GM23338 (cell line): ENCODE measurements at regions not wholly inside any gene's neighbourhood (a gene's known extent, or its start where the extent isn't known, plus 50 kb on each side); places are given as distances from the start of the nearest gene placed in this dataset.

Source experiments
- ATAC-seq: fragments of 200-7000 bp; cut with Tn5 transposase; 3 replicates; pipeline ENCODE4 v1.9.1; 2020
- DNase-seq: peaks from one replicate; pipeline ENCODE4 v3.0.0-alpha.2; 2015; ENCODE audit warnings: low spot score
- H2AFZ ChIP-seq: fragments of 200-600 bp; sonication (generic); 2 replicates; pipeline ENCODE4 v1.8.0; 2016; ENCODE audit warnings: antibody characterized with exemption, mild to moderate bottlenecking, moderate library complexity
- H3F3A ChIP-seq: fragments of 200-600 bp; sonication (generic); replicated peaks from 2 replicates; pipeline ENCODE4 v1.8.0; 2017; ENCODE audit warnings: antibody characterized with exemption, mixed run types, low read depth
- H3K27ac ChIP-seq: fragments of 200-600 bp; sonication (generic); 2 replicates; pipeline ENCODE4 v1.6.1; 2016; ENCODE audit warnings: low read depth
- H3K27me3 ChIP-seq: fragments of 200-600 bp; sonication (generic); 2 replicates; pipeline ENCODE4 v1.8.0; 2016; ENCODE audit warnings: mild to moderate bottlenecking, mixed run types, moderate library complexity; ENCODE audit not compliant: insufficient read depth
- H3K36me3 ChIP-seq: fragments of 200-600 bp; sonication (generic); 2 replicates; pipeline ENCODE4 v1.8.0; 2016; ENCODE audit warnings: mild to moderate bottlenecking; ENCODE audit not compliant: insufficient read depth
- H3K4me1 ChIP-seq: fragments of 200-600 bp; sonication (generic); 2 replicates; pipeline ENCODE4 v1.8.0; 2016; ENCODE audit warnings: mild to moderate bottlenecking, moderate library complexity; ENCODE audit not compliant: insufficient read depth
- H3K4me2 ChIP-seq: fragments of 200-600 bp; sonication (generic); 2 replicates; pipeline ENCODE4 v1.7.1; 2017; ENCODE audit warnings: mixed run types
- H3K4me3 ChIP-seq: fragments of 200-600 bp; sonication (generic); 2 replicates; pipeline ENCODE4 v1.6.1; 2016; ENCODE audit warnings: mixed run types
- H3K79me2 ChIP-seq: fragments of 200-600 bp; sonication (generic); replicated peaks from 2 replicates; pipeline ENCODE4 v1.8.0; 2017; ENCODE audit warnings: mild to moderate bottlenecking; ENCODE audit not compliant: insufficient read depth
- H3K9me2 ChIP-seq: fragments of 200-600 bp; sonication (generic); 2 replicates; pipeline ENCODE4 v1.8.0; 2017; ENCODE audit not compliant: insufficient read depth
- H4K20me1 ChIP-seq: fragments of 200-600 bp; sonication (generic); replicated peaks from 2 replicates; pipeline ENCODE4 v1.8.0; 2017; ENCODE audit warnings: mild to moderate bottlenecking; ENCODE audit not compliant: insufficient read depth
- H3K27ac Mint-ChIP-seq: 2 replicates; pipeline ENCODE4 v1.8.0; 2020; ENCODE audit warnings: inconsistent platforms, mild to moderate bottlenecking, moderate library complexity, mixed read lengths
- H3K27me3 Mint-ChIP-seq: 3 replicates; pipeline ENCODE4 v1.8.0; 2022; ENCODE audit warnings: low read depth, mild to moderate bottlenecking, moderate library complexity, mixed read lengths, inconsistent platforms; ENCODE audit not compliant: insufficient read depth, poor library complexity
- H3K36me3 Mint-ChIP-seq: 3 replicates; pipeline ENCODE4 v1.8.0; 2021; ENCODE audit warnings: low read depth, mild to moderate bottlenecking, inconsistent platforms, moderate library complexity, mixed read lengths
- H3K4me1 Mint-ChIP-seq: 3 replicates; pipeline ENCODE4 v1.8.0; 2020; ENCODE audit warnings: mild to moderate bottlenecking, inconsistent platforms, mixed read lengths
- H3K4me3 Mint-ChIP-seq: 3 replicates; pipeline ENCODE4 v1.8.0; 2021; ENCODE audit warnings: moderate library complexity, mild to moderate bottlenecking, inconsistent platforms, mixed read lengths
- H3K9me3 Mint-ChIP-seq: 3 replicates; pipeline ENCODE4 v1.8.0; 2020; ENCODE audit warnings: moderate library complexity, mild to moderate bottlenecking, inconsistent platforms, mixed read lengths
- CREB1 ChIP-seq: fragments of 250-450 bp; sonication (Bioruptor Pico); IDR thresholded peaks from 2 replicates; pipeline ENCODE4 v1.5.0; 2020; ENCODE audit warnings: low read depth, mild to moderate bottlenecking, moderate library complexity
- CTCF ChIP-seq, 2 experiments: fragments of 200-600 bp in 1 of 2; sonication (generic) in 1 of 2; conservative IDR thresholded peaks; 2 replicates each; pipeline versions ENCODE4 v1.5.1 to v1.6.1; 2016 to 2017; ENCODE audit warnings: antibody characterized with exemption in 2 of 2, low read depth in 2 of 2, mild to moderate bottlenecking in 2 of 2, moderate library complexity in 1 of 2
- EZH2 ChIP-seq: fragments of 200-600 bp; sonication (generic); IDR thresholded peaks from one replicate; pipeline ENCODE4 v1.8.0; 2017; ENCODE audit warnings: antibody characterized with exemption, mild to moderate bottlenecking, low read depth; ENCODE audit not compliant: unreplicated experiment
- EZH2phosphoT487 ChIP-seq: fragments of 200-600 bp; sonication (generic); IDR thresholded peaks from one replicate; pipeline ENCODE4 v1.8.1; 2018; ENCODE audit warnings: antibody characterized with exemption; ENCODE audit not compliant: unreplicated experiment
- JUNB ChIP-seq: IDR thresholded peaks from one replicate; pipeline ENCODE4 v1.6.1; 2016; ENCODE audit warnings: antibody characterized with exemption; ENCODE audit not compliant: unreplicated experiment
- NANOG ChIP-seq: IDR thresholded peaks from 2 replicates; pipeline ENCODE4 v1.6.1; 2016; ENCODE audit warnings: antibody characterized with exemption, borderline replicate concordance
- POLR2AphosphoS5 ChIP-seq: IDR thresholded peaks from 2 replicates; pipeline ENCODE4 v1.6.1; 2016; ENCODE audit warnings: antibody characterized with exemption, low read depth
- STAT1 ChIP-seq: IDR thresholded peaks from one replicate; pipeline ENCODE4 v1.6.1; 2016; ENCODE audit warnings: antibody characterized with exemption; ENCODE audit not compliant: unreplicated experiment
- ZNF114 ChIP-seq: fragments of 250-450 bp; sonication (Bioruptor Pico); IDR thresholded peaks from 2 replicates; pipeline ENCODE4 v1.5.0; 2020; ENCODE audit warnings: mild to moderate bottlenecking, moderate library complexity
- ZNF331 ChIP-seq: fragments of 250-450 bp; sonication (Bioruptor Pico); IDR thresholded peaks from 2 replicates; pipeline ENCODE4 v1.5.0; 2020; ENCODE audit warnings: low read depth, mild to moderate bottlenecking, moderate library complexity
- TF ChIP-seq, protein P1 (sequence below): IDR thresholded peaks from one replicate; pipeline ENCODE4 v1.6.1; 2018; ENCODE audit warnings: antibody characterized with exemption; ENCODE audit not compliant: unreplicated experiment
- TF ChIP-seq, protein P2 (sequence below): IDR thresholded peaks from 2 replicates; pipeline ENCODE4 v1.6.1; 2016; ENCODE audit warnings: antibody characterized with exemption
- TF ChIP-seq, protein P3 (sequence below): fragments of 250-450 bp; sonication (Bioruptor Pico); IDR thresholded peaks from 2 replicates; pipeline ENCODE4 v1.5.0; 2020; ENCODE audit warnings: mild to moderate bottlenecking, moderate library complexity

GRCh38 chr5:126028336-126028735 is 394.9 kb upstream of the GRAMD2B start:
- H3K79me2 ChIP-seq: no peaks in the 10 kb centered on the region
- no peak overlapping the region for H3K4me3 Mint-ChIP-seq
- peaks cover 27% of the 10 kb centered on the region for H3K36me3 Mint-ChIP-seq
- H3K27me3 Mint-ChIP-seq: peaks cover 1% of the 10 kb centered on the region
- TF ChIP-seq CREB1 (no peak), ZNF114 (CRISPR knock-in tag) (no peak), CTCF (conservative IDR thresholded peaks at IDR 0.05; ENCODE audit: low read depth in 2 of 2) (no peak), NANOG (no peak), EZH2 (no peak), POLR2AphosphoS5 (no peak), JUNB (no peak), STAT1 (no peak), EZH2phosphoT487 (no peak), ZNF331 (no peak)
- TF ChIP-seq, protein P1, sequence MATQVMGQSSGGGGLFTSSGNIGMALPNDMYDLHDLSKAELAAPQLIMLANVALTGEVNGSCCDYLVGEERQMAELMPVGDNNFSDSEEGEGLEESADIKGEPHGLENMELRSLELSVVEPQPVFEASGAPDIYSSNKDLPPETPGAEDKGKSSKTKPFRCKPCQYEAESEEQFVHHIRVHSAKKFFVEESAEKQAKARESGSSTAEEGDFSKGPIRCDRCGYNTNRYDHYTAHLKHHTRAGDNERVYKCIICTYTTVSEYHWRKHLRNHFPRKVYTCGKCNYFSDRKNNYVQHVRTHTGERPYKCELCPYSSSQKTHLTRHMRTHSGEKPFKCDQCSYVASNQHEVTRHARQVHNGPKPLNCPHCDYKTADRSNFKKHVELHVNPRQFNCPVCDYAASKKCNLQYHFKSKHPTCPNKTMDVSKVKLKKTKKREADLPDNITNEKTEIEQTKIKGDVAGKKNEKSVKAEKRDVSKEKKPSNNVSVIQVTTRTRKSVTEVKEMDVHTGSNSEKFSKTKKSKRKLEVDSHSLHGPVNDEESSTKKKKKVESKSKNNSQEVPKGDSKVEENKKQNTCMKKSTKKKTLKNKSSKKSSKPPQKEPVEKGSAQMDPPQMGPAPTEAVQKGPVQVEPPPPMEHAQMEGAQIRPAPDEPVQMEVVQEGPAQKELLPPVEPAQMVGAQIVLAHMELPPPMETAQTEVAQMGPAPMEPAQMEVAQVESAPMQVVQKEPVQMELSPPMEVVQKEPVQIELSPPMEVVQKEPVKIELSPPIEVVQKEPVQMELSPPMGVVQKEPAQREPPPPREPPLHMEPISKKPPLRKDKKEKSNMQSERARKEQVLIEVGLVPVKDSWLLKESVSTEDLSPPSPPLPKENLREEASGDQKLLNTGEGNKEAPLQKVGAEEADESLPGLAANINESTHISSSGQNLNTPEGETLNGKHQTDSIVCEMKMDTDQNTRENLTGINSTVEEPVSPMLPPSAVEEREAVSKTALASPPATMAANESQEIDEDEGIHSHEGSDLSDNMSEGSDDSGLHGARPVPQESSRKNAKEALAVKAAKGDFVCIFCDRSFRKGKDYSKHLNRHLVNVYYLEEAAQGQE: no peak
- TF ChIP-seq, protein P2, sequence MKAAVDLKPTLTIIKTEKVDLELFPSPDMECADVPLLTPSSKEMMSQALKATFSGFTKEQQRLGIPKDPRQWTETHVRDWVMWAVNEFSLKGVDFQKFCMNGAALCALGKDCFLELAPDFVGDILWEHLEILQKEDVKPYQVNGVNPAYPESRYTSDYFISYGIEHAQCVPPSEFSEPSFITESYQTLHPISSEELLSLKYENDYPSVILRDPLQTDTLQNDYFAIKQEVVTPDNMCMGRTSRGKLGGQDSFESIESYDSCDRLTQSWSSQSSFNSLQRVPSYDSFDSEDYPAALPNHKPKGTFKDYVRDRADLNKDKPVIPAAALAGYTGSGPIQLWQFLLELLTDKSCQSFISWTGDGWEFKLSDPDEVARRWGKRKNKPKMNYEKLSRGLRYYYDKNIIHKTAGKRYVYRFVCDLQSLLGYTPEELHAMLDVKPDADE: no peak
- TF ChIP-seq, protein P3, sequence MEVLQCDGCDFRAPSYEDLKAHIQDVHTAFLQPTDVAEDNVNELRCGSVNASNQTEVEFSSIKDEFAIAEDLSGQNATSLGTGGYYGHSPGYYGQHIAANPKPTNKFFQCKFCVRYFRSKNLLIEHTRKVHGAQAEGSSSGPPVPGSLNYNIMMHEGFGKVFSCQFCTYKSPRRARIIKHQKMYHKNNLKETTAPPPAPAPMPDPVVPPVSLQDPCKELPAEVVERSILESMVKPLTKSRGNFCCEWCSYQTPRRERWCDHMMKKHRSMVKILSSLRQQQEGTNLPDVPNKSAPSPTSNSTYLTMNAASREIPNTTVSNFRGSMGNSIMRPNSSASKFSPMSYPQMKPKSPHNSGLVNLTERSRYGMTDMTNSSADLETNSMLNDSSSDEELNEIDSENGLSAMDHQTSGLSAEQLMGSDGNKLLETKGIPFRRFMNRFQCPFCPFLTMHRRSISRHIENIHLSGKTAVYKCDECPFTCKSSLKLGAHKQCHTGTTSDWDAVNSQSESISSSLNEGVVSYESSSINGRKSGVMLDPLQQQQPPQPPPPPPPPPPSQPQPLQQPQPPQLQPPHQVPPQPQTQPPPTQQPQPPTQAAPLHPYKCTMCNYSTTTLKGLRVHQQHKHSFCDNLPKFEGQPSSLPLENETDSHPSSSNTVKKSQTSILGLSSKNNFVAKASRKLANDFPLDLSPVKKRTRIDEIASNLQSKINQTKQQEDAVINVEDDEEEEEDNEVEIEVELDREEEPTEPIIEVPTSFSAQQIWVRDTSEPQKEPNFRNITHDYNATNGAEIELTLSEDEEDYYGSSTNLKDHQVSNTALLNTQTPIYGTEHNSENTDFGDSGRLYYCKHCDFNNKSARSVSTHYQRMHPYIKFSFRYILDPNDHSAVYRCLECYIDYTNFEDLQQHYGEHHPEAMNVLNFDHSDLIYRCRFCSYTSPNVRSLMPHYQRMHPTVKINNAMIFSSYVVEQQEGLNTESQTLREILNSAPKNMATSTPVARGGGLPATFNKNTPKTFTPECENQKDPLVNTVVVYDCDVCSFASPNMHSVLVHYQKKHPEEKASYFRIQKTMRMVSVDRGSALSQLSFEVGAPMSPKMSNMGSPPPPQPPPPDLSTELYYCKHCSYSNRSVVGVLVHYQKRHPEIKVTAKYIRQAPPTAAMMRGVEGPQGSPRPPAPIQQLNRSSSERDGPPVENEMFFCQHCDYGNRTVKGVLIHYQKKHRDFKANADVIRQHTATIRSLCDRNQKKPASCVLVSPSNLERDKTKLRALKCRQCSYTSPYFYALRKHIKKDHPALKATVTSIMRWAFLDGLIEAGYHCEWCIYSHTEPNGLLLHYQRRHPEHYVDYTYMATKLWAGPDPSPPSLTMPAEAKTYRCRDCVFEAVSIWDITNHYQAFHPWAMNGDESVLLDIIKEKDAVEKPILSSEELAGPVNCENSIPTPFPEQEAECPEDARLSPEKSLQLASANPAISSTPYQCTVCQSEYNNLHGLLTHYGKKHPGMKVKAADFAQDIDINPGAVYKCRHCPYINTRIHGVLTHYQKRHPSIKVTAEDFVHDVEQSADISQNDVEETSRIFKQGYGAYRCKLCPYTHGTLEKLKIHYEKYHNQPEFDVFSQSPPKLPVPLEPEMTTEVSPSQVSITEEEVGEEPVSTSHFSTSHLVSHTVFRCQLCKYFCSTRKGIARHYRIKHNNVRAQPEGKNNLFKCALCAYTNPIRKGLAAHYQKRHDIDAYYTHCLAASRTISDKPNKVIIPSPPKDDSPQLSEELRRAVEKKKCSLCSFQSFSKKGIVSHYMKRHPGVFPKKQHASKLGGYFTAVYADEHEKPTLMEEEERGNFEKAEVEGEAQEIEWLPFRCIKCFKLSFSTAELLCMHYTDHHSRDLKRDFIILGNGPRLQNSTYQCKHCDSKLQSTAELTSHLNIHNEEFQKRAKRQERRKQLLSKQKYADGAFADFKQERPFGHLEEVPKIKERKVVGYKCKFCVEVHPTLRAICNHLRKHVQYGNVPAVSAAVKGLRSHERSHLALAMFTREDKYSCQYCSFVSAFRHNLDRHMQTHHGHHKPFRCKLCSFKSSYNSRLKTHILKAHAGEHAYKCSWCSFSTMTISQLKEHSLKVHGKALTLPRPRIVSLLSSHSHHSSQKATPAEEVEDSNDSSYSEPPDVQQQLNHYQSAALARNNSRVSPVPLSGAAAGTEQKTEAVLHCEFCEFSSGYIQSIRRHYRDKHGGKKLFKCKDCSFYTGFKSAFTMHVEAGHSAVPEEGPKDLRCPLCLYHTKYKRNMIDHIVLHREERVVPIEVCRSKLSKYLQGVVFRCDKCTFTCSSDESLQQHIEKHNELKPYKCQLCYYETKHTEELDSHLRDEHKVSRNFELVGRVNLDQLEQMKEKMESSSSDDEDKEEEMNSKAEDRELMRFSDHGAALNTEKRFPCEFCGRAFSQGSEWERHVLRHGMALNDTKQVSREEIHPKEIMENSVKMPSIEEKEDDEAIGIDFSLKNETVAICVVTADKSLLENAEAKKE (CRISPR knock-in tag): no peak
- no peaks in the 10 kb centered on the region; the same call in 2 of the 3 replicates for H3K4me1 Mint-ChIP-seq
- no peak overlapping the region for H2AFZ ChIP-seq
- no peaks in the 10 kb centered on the region for H3K4me1 ChIP-seq
- no peaks in the 10 kb centered on the region for H3F3A ChIP-seq
- H4K20me1 ChIP-seq: no peaks in the 10 kb centered on the region
- peaks cover 9% of the 10 kb centered on the region; the same call in 1 of the 2 replicates for H3K36me3 ChIP-seq
- H3K27me3 ChIP-seq: no peaks in the 10 kb centered on the region
- H3K9me3 Mint-ChIP-seq: peaks cover 25% of the 10 kb centered on the region
- DNase-seq: no peak
- ATAC-seq: no peak
- no peak overlapping the region for H3K27ac ChIP-seq
- H3K4me3 ChIP-seq: no peak overlapping the region
- no peak overlapping the region for H3K4me2 ChIP-seq
- no peak overlapping the region for H3K27ac Mint-ChIP-seq
- peaks cover 14% of the 10 kb centered on the region for H3K9me2 ChIP-seq
